ENCODE measurements at regions not wholly inside any gene's neighbourhood (a gene's known extent, or its start where the extent isn't known, plus 50 kb on each side); places are given as distances from the start of the nearest gene placed in this dataset.

DNA sequence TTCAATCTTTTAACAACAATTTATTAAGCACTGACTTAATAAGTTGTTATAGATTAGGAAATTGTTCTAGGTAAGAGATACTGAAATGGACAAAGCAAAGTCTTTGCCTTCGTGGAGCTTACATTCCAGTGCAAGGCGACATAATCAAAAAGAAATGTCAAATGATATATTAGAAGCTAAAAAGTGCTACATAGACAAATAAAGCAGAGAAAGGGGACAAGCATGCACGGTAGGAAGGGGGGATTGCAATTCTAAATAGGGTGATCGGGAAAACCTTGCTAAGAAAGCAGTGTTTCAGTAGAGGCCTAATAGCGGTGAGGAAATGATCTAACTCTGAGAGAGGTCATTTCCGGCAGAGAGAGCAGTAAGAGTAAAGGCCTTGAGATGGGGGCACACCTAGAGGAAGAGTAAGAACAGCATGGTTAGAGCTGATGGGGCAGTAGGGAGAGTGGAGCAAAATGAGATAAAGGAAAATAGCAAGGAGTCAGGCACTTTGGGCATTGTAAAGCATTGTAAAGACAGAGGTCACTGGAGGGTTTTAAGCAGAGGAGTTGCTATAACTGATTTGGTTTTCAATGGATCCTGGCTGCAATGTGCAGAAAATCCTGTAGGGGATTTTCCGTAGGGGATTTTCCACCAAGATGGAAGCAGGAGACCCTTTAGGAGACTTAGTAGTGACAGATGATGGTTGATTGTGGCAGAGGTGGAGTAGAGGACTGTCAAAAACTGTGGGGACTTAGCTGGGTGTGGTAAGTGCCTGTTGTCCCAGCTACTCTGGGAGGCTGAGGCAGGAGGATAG lies 71.7 kb upstream of the CFAP20DC start:
- no peaks in the 10 kb centered on the region for H3K27me3 ChIP-seq (ENCODE audit: control insufficient read depth, insufficient read depth, low read length)
- ChIA-PET POLR2A (no interaction called here), CTCF (no interaction called here)
- H3K4me3 ChIP-seq (ENCODE audit: low read depth, low read length) = no peak overlapping the region
- no peak overlapping the region for H3K27ac ChIP-seq (ENCODE audit: low read depth, low read length)
- DNase-seq (ENCODE audit: low read depth, low spot score) = no peak
- TF ChIP-seq, protein P1, sequence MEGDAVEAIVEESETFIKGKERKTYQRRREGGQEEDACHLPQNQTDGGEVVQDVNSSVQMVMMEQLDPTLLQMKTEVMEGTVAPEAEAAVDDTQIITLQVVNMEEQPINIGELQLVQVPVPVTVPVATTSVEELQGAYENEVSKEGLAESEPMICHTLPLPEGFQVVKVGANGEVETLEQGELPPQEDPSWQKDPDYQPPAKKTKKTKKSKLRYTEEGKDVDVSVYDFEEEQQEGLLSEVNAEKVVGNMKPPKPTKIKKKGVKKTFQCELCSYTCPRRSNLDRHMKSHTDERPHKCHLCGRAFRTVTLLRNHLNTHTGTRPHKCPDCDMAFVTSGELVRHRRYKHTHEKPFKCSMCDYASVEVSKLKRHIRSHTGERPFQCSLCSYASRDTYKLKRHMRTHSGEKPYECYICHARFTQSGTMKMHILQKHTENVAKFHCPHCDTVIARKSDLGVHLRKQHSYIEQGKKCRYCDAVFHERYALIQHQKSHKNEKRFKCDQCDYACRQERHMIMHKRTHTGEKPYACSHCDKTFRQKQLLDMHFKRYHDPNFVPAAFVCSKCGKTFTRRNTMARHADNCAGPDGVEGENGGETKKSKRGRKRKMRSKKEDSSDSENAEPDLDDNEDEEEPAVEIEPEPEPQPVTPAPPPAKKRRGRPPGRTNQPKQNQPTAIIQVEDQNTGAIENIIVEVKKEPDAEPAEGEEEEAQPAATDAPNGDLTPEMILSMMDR (IDR thresholded peaks at IDR 0.05; ENCODE audit: low read depth, low read length) = no peak
- H3K9me3 ChIP-seq (ENCODE audit: control insufficient read depth, insufficient read depth, low read length) = no peaks in the 10 kb centered on the region

DNA sequence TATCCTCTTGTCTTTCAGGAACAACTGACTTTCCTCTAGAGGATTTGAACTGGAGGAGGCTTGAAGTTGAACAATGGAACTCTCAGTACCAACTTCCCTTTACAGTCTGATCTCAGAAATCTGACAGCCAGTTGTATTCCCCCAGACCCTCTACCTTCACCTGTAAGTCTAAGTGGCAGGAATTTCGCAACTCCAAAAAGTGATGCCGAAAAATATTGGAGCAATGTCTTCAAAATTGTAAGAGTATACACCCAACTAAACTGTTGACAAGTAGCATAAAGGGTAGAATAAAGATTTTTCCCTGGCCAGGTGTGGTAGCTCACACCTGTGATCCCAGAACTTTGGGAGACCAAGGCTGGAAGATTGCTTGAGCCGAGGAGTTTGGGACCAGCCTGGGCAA lies 69.1 kb upstream of the CFAP20DC start:
- CTCF ChIA-PET = no interaction called here
- POLR2A ChIA-PET = no interaction called here
- no peak overlapping the region for H3K27ac ChIP-seq (ENCODE audit: low read depth, low read length)
- TF ChIP-seq, protein P1 (IDR thresholded peaks at IDR 0.05; ENCODE audit: low read depth, low read length) = no peak
- H3K9me3 ChIP-seq (ENCODE audit: control insufficient read depth, insufficient read depth, low read length) = no peaks in the 10 kb centered on the region
- DNase-seq (ENCODE audit: low read depth, low spot score) = no peak
- no peak overlapping the region for H3K4me3 ChIP-seq (ENCODE audit: low read depth, low read length)
- no peaks in the 10 kb centered on the region for H3K27me3 ChIP-seq (ENCODE audit: control insufficient read depth, insufficient read depth, low read length)

DNA sequence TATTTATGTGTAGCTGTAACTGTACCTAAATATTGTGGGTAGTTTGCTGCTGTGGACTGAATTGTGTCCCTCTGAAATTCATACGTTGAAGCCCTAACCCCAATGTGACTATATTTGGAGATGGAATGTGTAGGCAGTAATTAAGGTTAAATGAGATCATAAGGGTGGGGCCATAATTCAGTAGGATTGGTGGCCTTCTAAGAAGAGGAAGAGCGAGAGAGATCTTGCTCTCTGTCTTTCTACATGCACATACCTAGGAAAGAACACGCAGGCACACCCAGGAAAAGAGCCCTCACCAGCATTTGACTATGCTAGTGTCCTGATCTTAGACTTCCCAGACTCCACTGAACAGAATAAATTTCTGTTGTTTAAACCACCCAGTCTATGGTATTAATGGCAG lies 67.6 kb upstream of the CFAP20DC start:
- DNase-seq (ENCODE audit: low read depth, low spot score) = no peak
- no peak overlapping the region for H3K4me3 ChIP-seq (ENCODE audit: low read depth, low read length)
- ChIA-PET CTCF (no interaction called here), POLR2A (no interaction called here)
- no peaks in the 10 kb centered on the region for H3K27me3 ChIP-seq (ENCODE audit: control insufficient read depth, insufficient read depth, low read length)
- no peak overlapping the region for H3K27ac ChIP-seq (ENCODE audit: low read depth, low read length)
- TF ChIP-seq, protein P1 (IDR thresholded peaks at IDR 0.05; ENCODE audit: low read depth, low read length) = no peak
- H3K9me3 ChIP-seq (ENCODE audit: control insufficient read depth, insufficient read depth, low read length) = no peaks in the 10 kb centered on the region

DNA sequence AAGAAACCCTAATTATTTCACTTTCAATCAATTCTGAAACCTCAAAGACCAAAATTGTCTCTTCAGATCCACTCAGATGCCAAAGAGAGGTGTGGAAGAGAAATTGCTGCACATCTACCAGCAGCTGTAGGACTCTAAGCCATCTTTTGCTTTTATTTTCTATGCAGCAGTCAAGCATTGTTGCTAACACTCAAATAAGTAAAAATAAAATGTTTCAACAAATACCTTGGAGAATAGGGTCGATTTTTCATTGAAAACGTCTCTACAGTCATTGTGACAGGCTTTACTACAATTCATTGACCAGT lies 66.4 kb upstream of the CFAP20DC start:
- TF ChIP-seq, protein P1 (IDR thresholded peaks at IDR 0.05; ENCODE audit: low read depth, low read length) = no peak
- CTCF ChIA-PET = interaction anchor here (0.6 to 1.4 kb wide), 3 partner anchors 9 to 122 kb away, joined by 3 to 5 read pairs (median 3); no protein-coding TSS in a partner anchor
- no peak for DNase-seq (ENCODE audit: low read depth, low spot score)
- H3K4me3 ChIP-seq (ENCODE audit: low read depth, low read length) = no peak overlapping the region
- POLR2A ChIA-PET = no interaction called here
- no peak overlapping the region for H3K27ac ChIP-seq (ENCODE audit: low read depth, low read length)
- H3K27me3 ChIP-seq (ENCODE audit: control insufficient read depth, insufficient read depth, low read length) = no peaks in the 10 kb centered on the region
- no peaks in the 10 kb centered on the region for H3K9me3 ChIP-seq (ENCODE audit: control insufficient read depth, insufficient read depth, low read length)

- no peaks in the 10 kb centered on the region for H3K9me3 ChIP-seq (ENCODE audit: control insufficient read depth, insufficient read depth, low read length)
- no peak overlapping the region for H3K27ac ChIP-seq (ENCODE audit: low read depth, low read length)
- DNase-seq (ENCODE audit: low read depth, low spot score) = no peak
- no peaks in the 10 kb centered on the region for H3K27me3 ChIP-seq (ENCODE audit: control insufficient read depth, insufficient read depth, low read length)
- H3K4me3 ChIP-seq (ENCODE audit: low read depth, low read length) = no peak overlapping the region
- ChIA-PET CTCF (interaction anchor here (0.6 to 1.4 kb wide), 3 partner anchors 10 to 121 kb away, joined by 3 to 5 read pairs (median 3); no protein-coding TSS in a partner anchor), POLR2A (no interaction called here)
- TF ChIP-seq, protein P1 (IDR thresholded peaks at IDR 0.05; ENCODE audit: low read depth, low read length) = no peak
Observed at GRCh38 chr3:59115364-59116232, 65.8 kb upstream of the CFAP20DC start.
